Ishikawa (cell line): ENCODE measurements at regions not wholly inside any gene's neighbourhood (a gene's known extent, or its start where the extent isn't known, plus 50 kb on each side); places are given as distances from the start of the nearest gene placed in this dataset.

Experiments
- CEBPB ChIP-seq: IDR thresholded peaks from 2 replicates; pipeline ENCODE4 v1.6.1; 2012
- CREB1 ChIP-seq: IDR thresholded peaks from 2 replicates; pipeline ENCODE4 v1.6.1; 2012; ENCODE audit warnings: low read depth
- EGR1 ChIP-seq: IDR thresholded peaks from 2 replicates; pipeline ENCODE4 v1.6.1; 2012
- EP300 ChIP-seq: IDR thresholded peaks from 2 replicates; pipeline ENCODE4 v1.6.1; 2012; ENCODE audit warnings: borderline replicate concordance
- FOXM1 ChIP-seq: IDR thresholded peaks from 2 replicates; pipeline ENCODE4 v1.6.1; 2012; ENCODE audit warnings: low read depth, borderline replicate concordance
- MAX ChIP-seq: IDR thresholded peaks from 2 replicates; pipeline ENCODE4 v1.6.1; 2012
- NFIC ChIP-seq: IDR thresholded peaks from 2 replicates; pipeline ENCODE4 v1.6.1; 2012
- RAD21 ChIP-seq: IDR thresholded peaks from 2 replicates; pipeline ENCODE4 v1.6.1; 2012; ENCODE audit warnings: low read depth
- REST ChIP-seq: IDR thresholded peaks from 2 replicates; pipeline ENCODE4 v1.6.1; 2012; ENCODE audit warnings: low read depth, mild to moderate bottlenecking
- TAF1 ChIP-seq: IDR thresholded peaks from 2 replicates; pipeline ENCODE4 v1.6.1; 2012; ENCODE audit warnings: low read depth, mild to moderate bottlenecking
- TCF12 ChIP-seq: IDR thresholded peaks from 2 replicates; pipeline ENCODE4 v1.6.1; 2012; ENCODE audit warnings: low read depth
- TEAD4 ChIP-seq: IDR thresholded peaks from 2 replicates; pipeline ENCODE4 v1.6.1; 2012
- USF1 ChIP-seq: IDR thresholded peaks from 2 replicates; pipeline ENCODE4 v1.6.1; 2012
- YY1 ChIP-seq: IDR thresholded peaks from 2 replicates; pipeline ENCODE4 v1.6.1; 2012; ENCODE audit warnings: low read depth
- ZBTB7A ChIP-seq: IDR thresholded peaks from 2 replicates; pipeline ENCODE4 v1.6.1; 2012; ENCODE audit warnings: low read depth

- TF ChIP-seq CEBPB (no peak), USF1 (no peak), REST (no peak), FOXM1 (no peak), EP300 (no peak), ZBTB7A (no peak), RAD21 (no peak), MAX (no peak), TAF1 (no peak)
These were observed 241.5 kb upstream of the FBXO33 start for GRCh38 chr14:39673734-39674133.

GRCh38 chr14:39673270-39673711 is 241.1 kb upstream of the FBXO33 start:
- TF ChIP-seq TEAD4 (no peak), ZBTB7A (no peak), MAX (no peak), YY1 (no peak), USF1 (no peak), TAF1 (no peak), NFIC (no peak), CREB1 (no peak), RAD21 (no peak), CEBPB (no peak), REST (no peak), FOXM1 (no peak), TCF12 (no peak), EP300 (no peak), EGR1 (no peak)

- no peak for TF ChIP-seq RAD21
- TF ChIP-seq TAF1, result no peak
- no peak for TF ChIP-seq CREB1
- TF ChIP-seq REST, result no peak
- no peak for TF ChIP-seq EP300
- TF ChIP-seq YY1, result no peak
- no peak for TF ChIP-seq MAX
- no peak for TF ChIP-seq FOXM1
- no peak for TF ChIP-seq NFIC
- TF ChIP-seq ZBTB7A, result no peak
- TF ChIP-seq TEAD4, result no peak
- no peak for TF ChIP-seq USF1
These were observed 236.2 kb upstream of the FBXO33 start for GRCh38 chr14:39668449-39668848.

GRCh38 chr14:39666386-39666785 is 234.2 kb upstream of the FBXO33 start:
- TF ChIP-seq YY1 (no peak), TAF1 (no peak), REST (no peak), CEBPB (no peak), NFIC (no peak), CREB1 (no peak), TEAD4 (no peak), RAD21 (no peak)
